Ectodermal cell (in vitro differentiated cells): ENCODE measurements at regions not wholly inside any gene's neighbourhood (a gene's known extent, or its start where the extent isn't known, plus 50 kb on each side); places are given as distances from the start of the nearest gene placed in this dataset.
"Not testable (repeated sequence)": the region's sequence is repeated elsewhere in the genome, so short reads cannot be mapped to it uniquely, and the experiment has no call there.

Experiments used
- H3K27ac ChIP-seq: 2 replicates; pipeline ENCODE4 v1.7.0; 2013; ENCODE audit warnings: mild to moderate bottlenecking, low read depth, low read length; ENCODE audit not compliant: insufficient read depth, poor library complexity, severe bottlenecking
- H3K27me3 ChIP-seq: 2 replicates; pipeline ENCODE4 v1.7.0; 2013; ENCODE audit warnings: mild to moderate bottlenecking, low read length; ENCODE audit not compliant: insufficient read depth, control insufficient read depth, poor library complexity, severe bottlenecking
- H3K36me3 ChIP-seq: one replicate; pipeline ENCODE4 v1.7.0; 2013; ENCODE audit warnings: low read length; ENCODE audit not compliant: control insufficient read depth, insufficient read depth
- H3K4me1 ChIP-seq: one replicate; pipeline ENCODE4 v1.7.0; 2013; ENCODE audit warnings: low read length; ENCODE audit not compliant: control insufficient read depth, insufficient read depth
- H3K4me3 ChIP-seq: 2 replicates; pipeline ENCODE4 v1.7.0; 2013; ENCODE audit warnings: low read depth, low read length, control low read depth; ENCODE audit not compliant: insufficient read depth
- H3K9me3 ChIP-seq: 2 replicates; pipeline ENCODE4 v1.7.0; 2013; ENCODE audit warnings: mild to moderate bottlenecking, low read length, moderate library complexity; ENCODE audit not compliant: control insufficient read depth
- WGBS, 2 experiments: methylation state at CpG; one replicate each; pipeline ENCODE4 v1.1.7; 2013; ENCODE audit warnings: missing lambda C conversion rate in 2 of 2; 5-methylcytosine and 5-hydroxymethylcytosine counted together

- Histone ChIP-seq H3K27ac (no peak overlapping the region), H3K36me3 (no peaks in the 10 kb centered on the region), H3K9me3 (no peaks in the 10 kb centered on the region), H3K4me3 (no peak overlapping the region), H3K27me3 (no peaks in the 10 kb centered on the region), H3K4me1 (no peaks in the 10 kb centered on the region)
- WGBS, 2 experiments: 87 to 90% methylated on average over 2 of the region's 2 CpGs
These were observed 163.9 kb downstream of the MAIP1 start for GRCh38 chr2:200119236-200119635.

- H3K4me3 ChIP-seq: no peak overlapping the region
- H3K9me3 ChIP-seq: no peaks in the 10 kb centered on the region
- no peaks in the 10 kb centered on the region for H3K36me3 ChIP-seq
- no peak overlapping the region for H3K27ac ChIP-seq
- H3K27me3 ChIP-seq: no peaks in the 10 kb centered on the region
- H3K4me1 ChIP-seq: no peaks in the 10 kb centered on the region
These were observed 166.5 kb downstream of the MAIP1 start for GRCh38 chr2:200121931-200122330.

- Histone ChIP-seq H3K27ac (no peak overlapping the region), H3K27me3 (no peaks in the 10 kb centered on the region), H3K9me3 (no peaks in the 10 kb centered on the region), H3K4me3 (no peak overlapping the region), H3K36me3 (no peaks in the 10 kb centered on the region), H3K4me1 (no peaks in the 10 kb centered on the region)
These were observed 167.3 kb downstream of the MAIP1 start for GRCh38 chr2:200122683-200123082.

GRCh38 chr2:200124665-200125368 is 169.4 kb downstream of the MAIP1 start:
- H3K4me1 ChIP-seq, H3K36me3 ChIP-seq, H3K9me3 ChIP-seq, H3K4me3 ChIP-seq, H3K27me3 ChIP-seq, H3K27ac ChIP-seq: not testable (repeated sequence)
- 94 to 95% methylated on average over 10 of the region's 10 CpGs for WGBS, 2 experiments

GRCh38 chr2:200125444-200126284 is 170.3 kb downstream of the MAIP1 start:
- Histone ChIP-seq H3K27me3 (no peaks in the 10 kb centered on the region), H3K4me3 (no peak overlapping the region), H3K36me3 (no peaks in the 10 kb centered on the region), H3K9me3 (no peaks in the 10 kb centered on the region), H3K27ac (no peak overlapping the region), H3K4me1 (no peaks in the 10 kb centered on the region)
- WGBS, 2 experiments: 91 to 93% methylated on average over 4 of the region's 4 CpGs

GRCh38 chr2:200126285-200126670 is 170.9 kb downstream of the MAIP1 start:
- not testable (repeated sequence) for H3K36me3 ChIP-seq, H3K4me1 ChIP-seq, H3K9me3 ChIP-seq, H3K27ac ChIP-seq, H3K4me3 ChIP-seq, H3K27me3 ChIP-seq
- WGBS, 2 experiments: 85 to 90% methylated on average over 2 of the region's 2 CpGs

- H3K9me3 ChIP-seq, H3K4me3 ChIP-seq, H3K27me3 ChIP-seq, H3K27ac ChIP-seq, H3K36me3 ChIP-seq, H3K4me1 ChIP-seq: not testable (repeated sequence)
- WGBS, 2 experiments: 89 to 94% methylated on average over 2 of the region's 2 CpGs
These were observed 171.3 kb downstream of the MAIP1 start for GRCh38 chr2:200126680-200127079.

GRCh38 chr2:200127848-200128247 is 172.5 kb downstream of the MAIP1 start:
- no peaks in the 10 kb centered on the region for H3K27me3 ChIP-seq
- H3K36me3 ChIP-seq: no peaks in the 10 kb centered on the region
- no peak overlapping the region for H3K4me3 ChIP-seq
- no peaks in the 10 kb centered on the region for H3K9me3 ChIP-seq
- no peak overlapping the region for H3K27ac ChIP-seq
- H3K4me1 ChIP-seq: no peaks in the 10 kb centered on the region

- no peaks in the 10 kb centered on the region for H3K36me3 ChIP-seq
- H3K27me3 ChIP-seq: no peaks in the 10 kb centered on the region
- no peaks in the 10 kb centered on the region for H3K9me3 ChIP-seq
- H3K4me3 ChIP-seq: no peak overlapping the region
- no peaks in the 10 kb centered on the region for H3K4me1 ChIP-seq
- no peak overlapping the region for H3K27ac ChIP-seq
- 95 to 98% methylated on average over 5 of the region's 5 CpGs for WGBS, 2 experiments
These were observed 172.9 kb downstream of the MAIP1 start for GRCh38 chr2:200128296-200128695.

- Histone ChIP-seq H3K27me3 (no peaks in the 10 kb centered on the region), H3K4me1 (no peaks in the 10 kb centered on the region), H3K9me3 (no peaks in the 10 kb centered on the region), H3K4me3 (no peak overlapping the region), H3K36me3 (no peaks in the 10 kb centered on the region), H3K27ac (no peak overlapping the region)
- 95 to 96% methylated on average over 2 of the region's 2 CpGs for WGBS, 2 experiments
These were observed 174.5 kb downstream of the MAIP1 start for GRCh38 chr2:200129721-200130462.
